SK-N-SH (cell line): ENCODE measurements at regions not wholly inside any gene's neighbourhood (a gene's known extent, or its start where the extent isn't known, plus 50 kb on each side); places are given as distances from the start of the nearest gene placed in this dataset.

Experiments
- CTCF ChIA-PET: fragments of 300-600, 350-600 bp; formaldehyde crosslinking; extraction: SDS; loops from one replicate; lab custom pipeline; 2021; lab: Yijun Ruan, JAX
- POLR2A ChIA-PET: fragments of 350-600 bp; sonication (Branson Sonifier 250); formaldehyde crosslinking; extraction: SDS; loops from one replicate; lab custom pipeline; 2020; ENCODE audit warnings: antibody characterized with exemption, inconsistent platforms; lab: Yijun Ruan, JAX
- DNase-seq: peaks from one replicate; pipeline ENCODE4 v3.0.0; 2012
- H2AFZ ChIP-seq: fragments of 200-600 bp; sonication (generic); 2 replicates; pipeline ENCODE4 v1.8.1; 2016; ENCODE audit warnings: antibody characterized with exemption, mild to moderate bottlenecking, low read depth
- H3F3A ChIP-seq: fragments of 200-600 bp; sonication (generic); replicated peaks from 2 replicates; pipeline ENCODE3; 2016; ENCODE audit warnings: antibody characterized with exemption, mild to moderate bottlenecking; ENCODE audit not compliant: insufficient read depth
- H3K27ac ChIP-seq, 2 experiments: fragments of 200-500 bp in 1 of 2; fragments of 200-600 bp in 1 of 2; sonication (Bioruptor generic) in 1 of 2; sonication (generic), shearing (Covaris generic) in 1 of 2; 2 replicates each; pipeline versions ENCODE4 v1.5.1 to v1.6.1; 2014 to 2016; ENCODE audit warnings: low read depth in 2 of 2, inconsistent platforms in 1 of 2, low read length in 1 of 2, mild to moderate bottlenecking in 1 of 2, mixed read lengths in 1 of 2
- H3K27me3 ChIP-seq: fragments of 200-600 bp; sonication (generic), shearing (Covaris generic); 2 replicates; pipeline ENCODE4 v1.6.1; 2016; ENCODE audit warnings: mixed run types; ENCODE audit not compliant: insufficient read depth
- H3K36me3 ChIP-seq, 2 experiments: fragments of 200-500 bp in 1 of 2; fragments of 200-600 bp in 1 of 2; sonication (Bioruptor generic) in 1 of 2; sonication (generic) in 1 of 2; replicated peaks in 1 of 2; 2 replicates each; pipeline versions ENCODE3 to v1.5.1; 2014 to 2016; ENCODE audit warnings: low read length in 1 of 2, mild to moderate bottlenecking in 1 of 2; ENCODE audit not compliant: insufficient read depth in 2 of 2, control insufficient read depth in 1 of 2
- H3K4me1 ChIP-seq, 2 experiments: fragments of 200-500 bp in 1 of 2; fragments of 200-600 bp in 1 of 2; sonication (Bioruptor generic) in 1 of 2; sonication (generic), shearing (Covaris generic) in 1 of 2; 2 replicates each; pipeline versions ENCODE4 v1.5.1 to v1.6.1; 2014 to 2016; ENCODE audit warnings: low read depth in 1 of 2, low read length in 1 of 2, mixed run types in 1 of 2; ENCODE audit not compliant: insufficient read depth in 2 of 2, control insufficient read depth in 1 of 2
- H3K4me2 ChIP-seq: fragments of 200-600 bp; sonication (generic), shearing (Covaris generic); 2 replicates; pipeline ENCODE4 v1.6.1; 2017; ENCODE audit warnings: mixed run types
- H3K4me3 ChIP-seq, 2 experiments: fragments of 200-500 bp in 1 of 2; fragments of 200-600 bp in 1 of 2; sonication (Bioruptor generic) in 1 of 2; sonication (generic), shearing (Covaris generic) in 1 of 2; 2 replicates each; pipeline versions ENCODE4 v1.5.1 to v1.8.1; 2014 to 2016; ENCODE audit warnings: low read depth in 2 of 2, inconsistent platforms in 1 of 2, low read length in 1 of 2, mild to moderate bottlenecking in 1 of 2, mixed read lengths in 1 of 2, moderate library complexity in 1 of 2
- H3K79me2 ChIP-seq: fragments of 200-600 bp; sonication (generic); 2 replicates; pipeline ENCODE4 v1.8.1; 2017; ENCODE audit warnings: mild to moderate bottlenecking; ENCODE audit not compliant: insufficient read depth
- H3K9ac ChIP-seq: fragments of 200-600 bp; sonication (generic); 2 replicates; pipeline ENCODE4 v1.6.1; 2017; ENCODE audit warnings: mixed run types
- H3K9me2 ChIP-seq: fragments of 200-600 bp; sonication (generic); 2 replicates; pipeline ENCODE4 v1.6.1; 2017; ENCODE audit warnings: mixed run types
- H3K9me3 ChIP-seq: fragments of 200-600 bp; sonication (generic); 2 replicates; pipeline ENCODE4 v1.6.1; 2017; ENCODE audit warnings: mixed run types, mild to moderate bottlenecking, moderate library complexity
- H4K20me1 ChIP-seq: fragments of 200-600 bp; sonication (generic); 2 replicates; pipeline ENCODE4 v1.6.1; 2017; ENCODE audit warnings: mild to moderate bottlenecking, mixed run types; ENCODE audit not compliant: insufficient read depth
- CHD2 ChIP-seq: fragments of 150-350 bp; IDR thresholded peaks from 2 replicates; pipeline ENCODE4 v1.6.1; 2018; ENCODE audit warnings: low read length; ENCODE audit not compliant: partially characterized antibody
- CTCF ChIP-seq: fragments of 200-600 bp; sonication (generic); IDR thresholded peaks from 2 replicates; pipeline ENCODE4 v1.6.1; 2017; ENCODE audit warnings: antibody characterized with exemption, mild to moderate bottlenecking, moderate library complexity
- ELF1 ChIP-seq: IDR thresholded peaks from 2 replicates; pipeline ENCODE4 v1.4.0; 2012
- FOSL2 ChIP-seq: IDR thresholded peaks from 2 replicates; pipeline ENCODE4 v1.4.0; 2012; ENCODE audit warnings: low read depth, mild to moderate bottlenecking, moderate library complexity, borderline replicate concordance
- FOXJ3 ChIP-seq: sonication (generic); formaldehyde crosslinking; IDR thresholded peaks from 2 replicates; pipeline ENCODE4 v1.5.1; 2020; ENCODE audit warnings: mild to moderate bottlenecking, missing genetic modification reagents
- FOXM1 ChIP-seq: IDR thresholded peaks from 2 replicates; pipeline ENCODE4 v1.4.0; 2012; ENCODE audit warnings: low read depth, mild to moderate bottlenecking
- GABPA ChIP-seq: IDR thresholded peaks from 2 replicates; pipeline ENCODE4 v1.4.0; 2012; ENCODE audit warnings: low read depth, mild to moderate bottlenecking
- GATA2 ChIP-seq: sonication (generic); formaldehyde crosslinking; IDR thresholded peaks from 2 replicates; pipeline ENCODE4 v1.5.0; 2020; ENCODE audit warnings: mild to moderate bottlenecking, missing genetic modification reagents
- JUND ChIP-seq: IDR thresholded peaks from 2 replicates; pipeline ENCODE4 v1.4.0; 2012
- MAX ChIP-seq: IDR thresholded peaks from 2 replicates; pipeline ENCODE4 v1.4.0; 2012; ENCODE audit warnings: low read depth
- MEF2A ChIP-seq: IDR thresholded peaks from 2 replicates; pipeline ENCODE4 v1.4.0; 2012; ENCODE audit warnings: low read depth, borderline replicate concordance
- MXI1 ChIP-seq: IDR thresholded peaks from 2 replicates; pipeline ENCODE4 v1.6.1; 2012; ENCODE audit warnings: mild to moderate bottlenecking, low read depth, low read length, improper control_type of control experiment
- NFIC ChIP-seq: IDR thresholded peaks from 2 replicates; pipeline ENCODE4 v1.4.0; 2012; ENCODE audit warnings: borderline replicate concordance
- NRF1 ChIP-seq: IDR thresholded peaks from 2 replicates; pipeline ENCODE4 v1.6.1; 2012; ENCODE audit warnings: low read depth, mild to moderate bottlenecking, low read length
- POLR2AphosphoS5 ChIP-seq: IDR thresholded peaks from 2 replicates; pipeline ENCODE4 v1.6.1; 2012; ENCODE audit warnings: low read depth, low read length
- RAD21 ChIP-seq: IDR thresholded peaks from 2 replicates; pipeline ENCODE4 v1.6.1; 2012; ENCODE audit warnings: mild to moderate bottlenecking, low read length
- RCOR1 ChIP-seq: fragments of 150-350 bp; IDR thresholded peaks from 2 replicates; pipeline ENCODE4 v1.6.1; 2017; ENCODE audit warnings: antibody characterized with exemption, low read length
- RFX5 ChIP-seq: IDR thresholded peaks from 2 replicates; pipeline ENCODE4 v1.6.1; 2012; ENCODE audit warnings: mild to moderate bottlenecking, improper control_type of control experiment, low read length
- TAF1 ChIP-seq: IDR thresholded peaks from 2 replicates; pipeline ENCODE4 v1.6.1; 2012; ENCODE audit warnings: low read depth, mild to moderate bottlenecking, low read length, moderate library complexity, borderline replicate concordance
- TCF12 ChIP-seq: IDR thresholded peaks from 2 replicates; pipeline ENCODE4 v1.4.0; 2012
- TEAD4 ChIP-seq: IDR thresholded peaks from 2 replicates; pipeline ENCODE4 v1.4.0; 2012; ENCODE audit warnings: mild to moderate bottlenecking, borderline replicate concordance; ENCODE audit not compliant: insufficient read depth
- USF1 ChIP-seq: IDR thresholded peaks from 2 replicates; pipeline ENCODE4 v1.4.0; 2012; ENCODE audit warnings: low read depth, borderline replicate concordance
- WGBS: methylation state at CpG from one replicate; pipeline ENCODE4 v1.1.6; 2017; ENCODE audit warnings: low lambda C conversion rate; 5-methylcytosine and 5-hydroxymethylcytosine counted together

- DNase-seq, result no peak
- Histone ChIP-seq H3K79me2 (no peaks in the 10 kb centered on the region), H3K9ac (no peak overlapping the region), H3K4me2 (no peak overlapping the region), H3K9me3 (no peaks in the 10 kb centered on the region), H2AFZ (no peak overlapping the region), H4K20me1 (no peaks in the 10 kb centered on the region), H3F3A (no peaks in the 10 kb centered on the region), H3K36me3 (no peaks in the 10 kb centered on the region), H3K27me3 (no peaks in the 10 kb centered on the region), H3K4me3 (no peak overlapping the region), H3K9me2 (no peaks in the 10 kb centered on the region), H3K4me1 (no peaks in the 10 kb centered on the region), H3K27ac (no peak overlapping the region)
- TF ChIP-seq JUND, result no peak
- TF ChIP-seq POLR2AphosphoS5, result no peak
- TF ChIP-seq FOXJ3, result no peak
- no peak for TF ChIP-seq NRF1
- no peak for TF ChIP-seq RCOR1
- ChIA-PET CTCF (interaction anchor here (1.1 kb wide), 1 partner anchor 13 kb away, joined by 3 read pairs; no protein-coding TSS in a partner anchor), POLR2A (no interaction called here)
These were observed 824.7 kb downstream of the REEP3 start for GRCh38 chr10:64345856-64346255.

- Histone ChIP-seq H3K4me2 (no peak overlapping the region), H2AFZ (no peak overlapping the region), H3K79me2 (no peaks in the 10 kb centered on the region), H4K20me1 (no peaks in the 10 kb centered on the region), H3K4me3 (no peak overlapping the region), H3K4me1 (no peaks in the 10 kb centered on the region), H3K36me3 (no peaks in the 10 kb centered on the region)
- DNase-seq, result no peak
- CTCF ChIA-PET, result interaction anchor here (1.1 kb wide), 1 partner anchor 14 kb away, joined by 3 read pairs; no protein-coding TSS in a partner anchor
- TF ChIP-seq TAF1, result no peak
- no peak for TF ChIP-seq RFX5
- TF ChIP-seq FOSL2, result no peak
- no peak for TF ChIP-seq POLR2AphosphoS5
- TF ChIP-seq ELF1, result no peak
- TF ChIP-seq CTCF, result no peak
- no peak for TF ChIP-seq USF1
- no peak for TF ChIP-seq NFIC
- TF ChIP-seq RCOR1, result no peak
- no peak for TF ChIP-seq TCF12
- no peak for TF ChIP-seq FOXM1
- TF ChIP-seq MEF2A, result no peak
- no peak for TF ChIP-seq MAX
- no peak for TF ChIP-seq CHD2
- TF ChIP-seq RAD21, result no peak
- TF ChIP-seq GABPA, result no peak
- TF ChIP-seq MXI1, result no peak
- TF ChIP-seq TEAD4, result no peak
- no peak for TF ChIP-seq GATA2 (CRISPR knock-in tag)
- TF ChIP-seq, all 33 proteins: peak for 0
- H3K9me3 ChIP-seq, result no peaks in the 10 kb centered on the region
- H3K27me3 ChIP-seq, result no peaks in the 10 kb centered on the region
- no peaks in the 10 kb centered on the region for H3F3A ChIP-seq
- POLR2A ChIA-PET, result no interaction called here
- H3K27ac ChIP-seq, result no peak overlapping the region
- no peaks in the 10 kb centered on the region for H3K9me2 ChIP-seq
- no peak overlapping the region for H3K9ac ChIP-seq
- WGBS, result 71% methylated on average over 5 of the region's 5 CpGs
These were observed 825.2 kb downstream of the REEP3 start for GRCh38 chr10:64346389-64346788.
